Glutamatergic neuron (in vitro differentiated cells): ENCODE measurements at regions not wholly inside any gene's neighbourhood (a gene's known extent, or its start where the extent isn't known, plus 50 kb on each side); places are given as distances from the start of the nearest gene placed in this dataset.

Source experiments
- DNase-seq: peaks from one replicate; pipeline ENCODE4 v3.0.0; 2022
- H3K27ac Mint-ChIP-seq: one replicate; pipeline ENCODE4 v1.8.0; 2020; ENCODE audit warnings: mild to moderate bottlenecking, mixed read lengths, inconsistent platforms; ENCODE audit not compliant: unreplicated experiment
- H3K27me3 Mint-ChIP-seq: one replicate; pipeline ENCODE4 v1.8.0; 2020; ENCODE audit warnings: mild to moderate bottlenecking, moderate library complexity, mixed read lengths, inconsistent platforms; ENCODE audit not compliant: unreplicated experiment
- H3K36me3 Mint-ChIP-seq: one replicate; pipeline ENCODE4 v1.8.0; 2020; ENCODE audit warnings: mild to moderate bottlenecking, mixed read lengths, inconsistent platforms; ENCODE audit not compliant: unreplicated experiment
- H3K4me1 Mint-ChIP-seq: one replicate; pipeline ENCODE4 v1.8.0; 2020; ENCODE audit warnings: mild to moderate bottlenecking, low read depth, mixed read lengths, inconsistent platforms; ENCODE audit not compliant: unreplicated experiment
- H3K4me3 Mint-ChIP-seq: one replicate; pipeline ENCODE4 v1.8.0; 2020; ENCODE audit warnings: mild to moderate bottlenecking, mixed read lengths, inconsistent platforms; ENCODE audit not compliant: unreplicated experiment
- H3K9me3 Mint-ChIP-seq: one replicate; pipeline ENCODE4 v1.8.0; 2020; ENCODE audit warnings: mild to moderate bottlenecking, moderate library complexity, mixed read lengths, inconsistent platforms; ENCODE audit not compliant: unreplicated experiment
- CTCF ChIP-seq: fragments of 200-600 bp; sonication (generic); IDR thresholded peaks from one replicate; pipeline ENCODE4 v1.5.0; 2021; ENCODE audit not compliant: partially characterized antibody, unreplicated experiment

GRCh38 chr2:198692907-198693510, 764.7 kb downstream of the SATB2 start:
- H3K4me3 Mint-ChIP-seq: no peak overlapping the region
- H3K27me3 Mint-ChIP-seq: no peaks in the 10 kb centered on the region
- no peak for TF ChIP-seq CTCF
- peaks cover 2% of the 10 kb centered on the region for H3K9me3 Mint-ChIP-seq
- peaks cover 5% of the 10 kb centered on the region for H3K4me1 Mint-ChIP-seq
- no peaks in the 10 kb centered on the region for H3K36me3 Mint-ChIP-seq
- H3K27ac Mint-ChIP-seq: no peak overlapping the region
- DNase-seq: no peak

GRCh38 chr2:198691236-198691635, 766.5 kb downstream of the SATB2 start:
- peaks cover 5% of the 10 kb centered on the region for H3K4me1 Mint-ChIP-seq
- DNase-seq: no peak
- TF ChIP-seq CTCF: no peak
- no peak overlapping the region for H3K27ac Mint-ChIP-seq
- no peaks in the 10 kb centered on the region for H3K27me3 Mint-ChIP-seq
- peaks cover 3% of the 10 kb centered on the region for H3K9me3 Mint-ChIP-seq
- no peak overlapping the region for H3K4me3 Mint-ChIP-seq
- no peaks in the 10 kb centered on the region for H3K36me3 Mint-ChIP-seq

GRCh38 chr2:198664321-198664720, 793.4 kb downstream of the SATB2 start:
- no peak for TF ChIP-seq CTCF
- H3K27me3 Mint-ChIP-seq: no peaks in the 10 kb centered on the region
- no peaks in the 10 kb centered on the region for H3K4me1 Mint-ChIP-seq
- H3K27ac Mint-ChIP-seq: no peak overlapping the region
- H3K4me3 Mint-ChIP-seq: no peak overlapping the region
- H3K9me3 Mint-ChIP-seq: no peaks in the 10 kb centered on the region
- no peak for DNase-seq
- H3K36me3 Mint-ChIP-seq: no peaks in the 10 kb centered on the region

- Mint-ChIP-seq H3K27ac (no peak overlapping the region), H3K4me1 (no peaks in the 10 kb centered on the region), H3K27me3 (no peaks in the 10 kb centered on the region), H3K4me3 (no peak overlapping the region), H3K9me3 (no peaks in the 10 kb centered on the region), H3K36me3 (no peaks in the 10 kb centered on the region)
- no peak for DNase-seq
- no peak for TF ChIP-seq CTCF
Measured at GRCh38 chr2:198662905-198663304, 794.8 kb downstream of the SATB2 start.

- H3K4me1 Mint-ChIP-seq: peaks cover 2% of the 10 kb centered on the region
- H3K9me3 Mint-ChIP-seq: no peaks in the 10 kb centered on the region
- H3K4me3 Mint-ChIP-seq: no peak overlapping the region
- H3K36me3 Mint-ChIP-seq: no peaks in the 10 kb centered on the region
- no peak for DNase-seq
- no peak overlapping the region for H3K27ac Mint-ChIP-seq
- no peaks in the 10 kb centered on the region for H3K27me3 Mint-ChIP-seq
- no peak for TF ChIP-seq CTCF
Measured at GRCh38 chr2:198660501-198660900, 797.2 kb downstream of the SATB2 start.
